ENCODE measurements at regions not wholly inside any gene's neighbourhood (a gene's known extent, or its start where the extent isn't known, plus 50 kb on each side); places are given as distances from the start of the nearest gene placed in this dataset.

DNA sequence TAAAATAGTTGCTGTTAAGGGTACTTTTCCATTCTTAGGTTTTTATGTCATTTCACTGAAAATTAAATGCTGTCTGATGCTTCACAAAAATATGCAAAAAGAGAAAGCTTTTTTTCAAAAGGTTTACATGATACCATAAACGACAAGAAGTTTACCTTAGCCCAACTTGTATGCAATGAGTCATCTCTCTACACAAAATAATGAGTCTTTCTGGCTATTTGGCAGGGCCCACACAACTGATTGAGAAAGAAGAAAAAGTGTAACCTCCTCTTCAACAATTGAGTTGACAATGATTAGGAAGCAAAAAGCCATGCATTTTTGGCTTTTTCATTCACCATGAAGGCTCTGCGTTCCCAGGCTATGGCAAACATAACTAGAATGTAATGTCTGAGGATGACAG lies 165.4 kb upstream of the CPNE8 start:
- DNase-seq (ENCODE audit: insufficient read length, low spot score): no peak
- no peak for TF ChIP-seq SPI1 (IDR thresholded peaks at IDR 0.05; ENCODE audit: low read depth, low read length)
- no peak for TF ChIP-seq POLR2AphosphoS5 (IDR thresholded peaks at IDR 0.05; ENCODE audit: low read depth, low read length)
- no peak for TF ChIP-seq PAX5 (IDR thresholded peaks at IDR 0.05; ENCODE audit: insufficient read depth, low read length, severe bottlenecking)
- TF ChIP-seq POU2F2 (IDR thresholded peaks at IDR 0.05; ENCODE audit: low read depth, low read length): no peak
- no peak for TF ChIP-seq POLR2A (IDR thresholded peaks at IDR 0.05; ENCODE audit: low read depth, low read length)
- TF ChIP-seq TAF1 (IDR thresholded peaks at IDR 0.05; ENCODE audit: low read depth, low read length): no peak
- FAIRE-seq: no peak

- FAIRE-seq: no peak
- TF ChIP-seq SPI1 (IDR thresholded peaks at IDR 0.05; ENCODE audit: low read depth, low read length): peak; percentile 52; the same call in 1 of the 2 replicates
- no peak for TF ChIP-seq PAX5 (IDR thresholded peaks at IDR 0.05; ENCODE audit: insufficient read depth, low read length, severe bottlenecking)
- no peak for DNase-seq (ENCODE audit: insufficient read length, low spot score)
These were observed 160.1 kb upstream of the CPNE8 start for GRCh38 chr12:39065455-39065854.

- no peak for FAIRE-seq
- TF ChIP-seq SPI1 (IDR thresholded peaks at IDR 0.05; ENCODE audit: low read depth, low read length) (no peak), POLR2AphosphoS5 (IDR thresholded peaks at IDR 0.05; ENCODE audit: low read depth, low read length) (no peak), TAF1 (IDR thresholded peaks at IDR 0.05; ENCODE audit: low read depth, low read length) (no peak), POU2F2 (IDR thresholded peaks at IDR 0.05; ENCODE audit: low read depth, low read length) (no peak), PAX5 (IDR thresholded peaks at IDR 0.05; ENCODE audit: insufficient read depth, low read length, severe bottlenecking) (no peak), POLR2A (IDR thresholded peaks at IDR 0.05; ENCODE audit: low read depth, low read length) (no peak)
- DNase-seq (ENCODE audit: insufficient read length, low spot score): no peak
These were observed 159.3 kb upstream of the CPNE8 start for GRCh38 chr12:39064708-39065107.

- no peak for TF ChIP-seq POLR2AphosphoS5 (IDR thresholded peaks at IDR 0.05; ENCODE audit: low read depth, low read length)
- FAIRE-seq (no peak), DNase-seq (ENCODE audit: insufficient read length, low spot score) (no peak)
These were observed 157.0 kb upstream of the CPNE8 start for GRCh38 chr12:39062266-39062996.

DNA sequence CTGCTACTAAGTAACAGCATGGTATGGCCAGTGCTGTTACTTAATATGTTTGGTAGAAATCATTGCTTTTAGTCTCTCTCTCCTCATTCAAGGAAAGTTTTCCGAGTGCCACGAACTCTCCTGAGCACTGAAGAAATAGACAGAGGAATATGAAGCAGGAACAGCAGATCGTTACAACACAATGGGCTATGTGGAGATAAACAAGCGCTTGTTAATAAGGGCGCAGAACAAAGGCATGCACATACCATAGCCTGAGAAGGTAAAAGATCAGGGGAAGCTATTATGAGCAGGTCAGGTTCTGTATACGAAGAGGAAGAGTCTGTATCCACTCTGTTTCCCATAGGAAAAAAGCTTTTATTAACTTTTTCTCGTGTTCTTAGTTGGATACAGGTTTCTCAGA lies 156.2 kb upstream of the CPNE8 start:
- DNase-seq (ENCODE audit: insufficient read length, low spot score) (no peak), FAIRE-seq (no peak)
- no peak for TF ChIP-seq POLR2AphosphoS5 (IDR thresholded peaks at IDR 0.05; ENCODE audit: low read depth, low read length)
- no peak for TF ChIP-seq POLR2A (IDR thresholded peaks at IDR 0.05; ENCODE audit: low read depth, low read length)

DNA sequence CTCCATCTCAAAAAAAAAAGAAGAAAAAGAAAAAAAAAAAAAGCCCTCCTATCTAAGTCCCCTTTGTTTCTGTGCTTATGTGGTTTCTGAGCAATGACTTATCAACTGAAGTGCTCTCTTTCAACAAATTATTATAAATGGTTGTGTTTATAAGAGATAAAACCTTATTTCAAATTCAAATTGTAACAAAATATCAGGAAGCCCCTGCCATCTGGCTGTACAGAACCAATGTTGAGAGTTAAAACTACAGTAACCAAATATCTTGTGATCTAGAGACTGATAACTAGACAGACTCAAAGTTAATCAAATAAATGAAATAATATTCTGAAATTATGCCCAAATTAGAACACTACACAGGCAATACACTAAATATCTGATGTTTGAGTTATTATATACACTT lies 143.0 kb upstream of the CPNE8 start:
- TF ChIP-seq POLR2A (IDR thresholded peaks at IDR 0.05; ENCODE audit: low read depth, low read length): no peak
- TF ChIP-seq PAX5 (IDR thresholded peaks at IDR 0.05; ENCODE audit: insufficient read depth, low read length, severe bottlenecking): no peak
- TF ChIP-seq SPI1 (IDR thresholded peaks at IDR 0.05; ENCODE audit: low read depth, low read length): no peak
- no peak for TF ChIP-seq POLR2AphosphoS5 (IDR thresholded peaks at IDR 0.05; ENCODE audit: low read depth, low read length)
- no peak for TF ChIP-seq POU2F2 (IDR thresholded peaks at IDR 0.05; ENCODE audit: low read depth, low read length)
- TF ChIP-seq TAF1 (IDR thresholded peaks at IDR 0.05; ENCODE audit: low read depth, low read length): no peak
- no peak for DNase-seq (ENCODE audit: insufficient read length, low spot score)
- FAIRE-seq: no peak

DNA sequence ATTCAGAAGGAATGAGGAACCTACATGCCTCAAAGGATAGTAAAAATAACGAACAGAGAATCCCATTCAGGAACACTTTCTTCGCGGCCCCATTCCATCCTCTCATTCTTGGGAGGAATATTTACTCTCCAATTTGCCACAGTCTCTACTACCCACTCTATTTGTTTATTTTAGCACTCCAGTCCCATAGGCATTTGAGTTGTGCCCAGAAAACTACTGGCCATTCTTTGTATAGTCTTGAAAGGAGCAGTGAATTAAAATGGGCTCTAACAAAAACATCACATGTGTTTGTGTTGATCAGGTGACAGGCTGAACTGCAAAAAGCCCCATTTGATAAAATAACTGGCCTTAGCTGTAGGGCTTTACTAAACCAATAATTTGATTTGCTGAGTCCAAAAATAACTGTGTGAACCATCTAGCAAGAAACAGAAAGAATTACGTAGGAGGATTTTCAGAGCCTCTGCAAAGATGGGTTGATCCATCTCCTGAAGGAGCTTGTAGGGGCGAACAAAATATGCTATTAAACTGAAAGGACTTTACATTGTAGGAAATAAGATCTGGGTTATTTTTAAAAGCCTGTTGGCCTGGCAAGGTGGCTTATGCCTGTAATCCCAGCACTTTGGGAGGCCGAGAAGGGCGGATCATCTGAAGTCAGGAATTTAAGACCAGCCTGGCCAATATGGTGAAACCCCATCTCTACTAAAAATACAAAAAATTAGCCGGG lies 142.3 kb upstream of the CPNE8 start:
- DNase-seq (ENCODE audit: insufficient read length, low spot score): no peak
- no peak for TF ChIP-seq TAF1 (IDR thresholded peaks at IDR 0.05; ENCODE audit: low read depth, low read length)
- no peak for TF ChIP-seq PAX5 (IDR thresholded peaks at IDR 0.05; ENCODE audit: insufficient read depth, low read length, severe bottlenecking)
- TF ChIP-seq POLR2AphosphoS5 (IDR thresholded peaks at IDR 0.05; ENCODE audit: low read depth, low read length): no peak
- TF ChIP-seq POLR2A (IDR thresholded peaks at IDR 0.05; ENCODE audit: low read depth, low read length): no peak
- TF ChIP-seq SPI1 (IDR thresholded peaks at IDR 0.05; ENCODE audit: low read depth, low read length): no peak
- TF ChIP-seq POU2F2 (IDR thresholded peaks at IDR 0.05; ENCODE audit: low read depth, low read length): no peak
- FAIRE-seq: no peak

DNA sequence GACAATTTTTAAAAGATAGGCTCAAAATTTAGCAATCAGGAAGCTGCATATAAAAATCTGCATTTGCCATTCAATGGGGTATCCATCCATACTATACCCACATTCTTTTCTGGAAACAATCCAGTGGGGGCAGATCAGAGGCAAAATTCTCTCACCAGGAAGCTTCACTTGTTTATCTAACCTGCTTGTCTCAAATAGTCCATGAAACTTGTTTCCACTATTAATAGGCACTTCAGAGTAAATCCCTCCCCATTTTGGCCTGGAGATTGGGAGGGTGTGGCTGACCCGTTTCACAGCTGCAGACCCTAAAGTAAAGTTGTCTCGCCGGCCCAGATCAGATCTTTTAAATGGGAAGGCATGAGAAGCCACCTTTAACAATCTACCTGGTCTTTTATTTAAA lies 139.4 kb upstream of the CPNE8 start:
- no peak for FAIRE-seq
- TF ChIP-seq SPI1 (IDR thresholded peaks at IDR 0.05; ENCODE audit: low read depth, low read length): no peak
- no peak for TF ChIP-seq POLR2A (IDR thresholded peaks at IDR 0.05; ENCODE audit: low read depth, low read length)
- TF ChIP-seq PAX5 (IDR thresholded peaks at IDR 0.05; ENCODE audit: insufficient read depth, low read length, severe bottlenecking): no peak
- TF ChIP-seq POU2F2 (IDR thresholded peaks at IDR 0.05; ENCODE audit: low read depth, low read length): no peak
- no peak for TF ChIP-seq TAF1 (IDR thresholded peaks at IDR 0.05; ENCODE audit: low read depth, low read length)
- TF ChIP-seq POLR2AphosphoS5 (IDR thresholded peaks at IDR 0.05; ENCODE audit: low read depth, low read length): no peak
- DNase-seq (ENCODE audit: insufficient read length, low spot score): no peak

- no peak for FAIRE-seq
- TF ChIP-seq PAX5 (IDR thresholded peaks at IDR 0.05; ENCODE audit: insufficient read depth, low read length, severe bottlenecking) (no peak), POLR2AphosphoS5 (IDR thresholded peaks at IDR 0.05; ENCODE audit: low read depth, low read length) (no peak), POU2F2 (IDR thresholded peaks at IDR 0.05; ENCODE audit: low read depth, low read length) (no peak), SPI1 (IDR thresholded peaks at IDR 0.05; ENCODE audit: low read depth, low read length) (no peak)
- DNase-seq (ENCODE audit: insufficient read length, low spot score): no peak
These were observed 138.0 kb upstream of the CPNE8 start for GRCh38 chr12:39043424-39043822.

DNA sequence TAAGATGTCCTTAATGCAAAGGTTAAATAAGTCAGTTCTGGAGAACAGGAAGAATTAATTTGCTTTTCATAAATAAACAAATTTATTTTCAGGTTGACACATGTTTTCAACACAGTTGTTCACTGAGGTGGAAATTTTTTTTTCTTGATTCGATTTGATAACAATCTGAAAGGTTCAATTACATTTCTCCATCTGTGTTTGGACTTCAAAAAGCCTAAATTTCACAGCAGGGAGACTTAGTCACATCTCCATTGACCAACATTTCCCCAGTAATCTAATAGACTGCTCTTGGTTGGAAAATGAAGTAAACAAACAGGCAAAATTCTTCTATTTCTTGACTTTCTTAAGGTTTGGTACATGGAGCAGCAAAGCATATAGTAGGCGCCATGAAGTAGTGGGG lies 134.9 kb upstream of the CPNE8 start:
- DNase-seq (ENCODE audit: insufficient read length, low spot score) (no peak), FAIRE-seq (no peak)
- TF ChIP-seq POU2F2 (IDR thresholded peaks at IDR 0.05; ENCODE audit: low read depth, low read length) (no peak), POLR2AphosphoS5 (IDR thresholded peaks at IDR 0.05; ENCODE audit: low read depth, low read length) (no peak), TAF1 (IDR thresholded peaks at IDR 0.05; ENCODE audit: low read depth, low read length) (no peak), SPI1 (IDR thresholded peaks at IDR 0.05; ENCODE audit: low read depth, low read length) (no peak), PAX5 (IDR thresholded peaks at IDR 0.05; ENCODE audit: insufficient read depth, low read length, severe bottlenecking) (no peak), POLR2A (IDR thresholded peaks at IDR 0.05; ENCODE audit: low read depth, low read length) (no peak)
